Gastroesophageal sphincter (tissue), 3 donors: ENCODE measurements at regions not wholly inside any gene's neighbourhood (a gene's known extent, or its start where the extent isn't known, plus 50 kb on each side); places are given as distances from the start of the nearest gene placed in this dataset.

Experiments used
- EP300 ChIP-seq: sonication (generic); formaldehyde crosslinking; IDR thresholded peaks from one replicate; pipeline ENCODE4 v1.6.1; 2017; ENCODE audit warnings: antibody characterized with exemption, mild to moderate bottlenecking
- POLR2A ChIP-seq, 2 donors: fragments of 450-650 bp; IDR thresholded peaks; one replicate each; pipeline ENCODE4 v1.6.1; 2017; ENCODE audit warnings: antibody characterized with exemption in 2 of 2, mild to moderate bottlenecking in 2 of 2, moderate library complexity in 1 of 2
- TF ChIP-seq, protein P1 (sequence below), 4 experiments: fragments of 200-600 bp in 2 of 4; fragments of 450-650 bp in 2 of 4; sonication (generic) in 1 of 4; IDR thresholded peaks; one replicate each; pipeline ENCODE4 v1.5.1; 2017 to 2019; ENCODE audit warnings: antibody characterized with exemption in 4 of 4, mild to moderate bottlenecking in 2 of 4, moderate library complexity in 2 of 4

DNA sequence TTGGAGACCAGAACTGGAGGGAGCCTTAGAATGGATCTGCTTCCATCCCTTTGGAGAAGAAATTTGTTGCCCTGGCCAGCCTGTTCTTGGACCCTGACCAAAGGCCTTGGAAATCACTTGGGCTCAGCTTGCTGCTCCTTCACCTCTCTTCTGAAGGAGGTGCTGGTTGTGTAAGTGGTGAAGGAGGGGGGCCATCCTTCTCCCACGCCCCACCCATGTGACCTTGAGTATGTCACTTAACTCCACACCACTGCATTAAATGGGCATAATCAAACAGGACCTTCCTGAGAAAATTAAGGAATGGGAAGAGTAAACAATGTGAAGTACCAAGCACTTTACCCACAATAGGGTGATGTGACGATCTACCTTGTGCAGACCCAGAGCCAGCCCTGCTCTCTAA is 68.3 kb upstream of the GJB5 start:
- TF ChIP-seq POLR2A (IDR thresholded peaks at IDR 0.05) (no peak), EP300 (no peak)
- TF ChIP-seq, protein P1, sequence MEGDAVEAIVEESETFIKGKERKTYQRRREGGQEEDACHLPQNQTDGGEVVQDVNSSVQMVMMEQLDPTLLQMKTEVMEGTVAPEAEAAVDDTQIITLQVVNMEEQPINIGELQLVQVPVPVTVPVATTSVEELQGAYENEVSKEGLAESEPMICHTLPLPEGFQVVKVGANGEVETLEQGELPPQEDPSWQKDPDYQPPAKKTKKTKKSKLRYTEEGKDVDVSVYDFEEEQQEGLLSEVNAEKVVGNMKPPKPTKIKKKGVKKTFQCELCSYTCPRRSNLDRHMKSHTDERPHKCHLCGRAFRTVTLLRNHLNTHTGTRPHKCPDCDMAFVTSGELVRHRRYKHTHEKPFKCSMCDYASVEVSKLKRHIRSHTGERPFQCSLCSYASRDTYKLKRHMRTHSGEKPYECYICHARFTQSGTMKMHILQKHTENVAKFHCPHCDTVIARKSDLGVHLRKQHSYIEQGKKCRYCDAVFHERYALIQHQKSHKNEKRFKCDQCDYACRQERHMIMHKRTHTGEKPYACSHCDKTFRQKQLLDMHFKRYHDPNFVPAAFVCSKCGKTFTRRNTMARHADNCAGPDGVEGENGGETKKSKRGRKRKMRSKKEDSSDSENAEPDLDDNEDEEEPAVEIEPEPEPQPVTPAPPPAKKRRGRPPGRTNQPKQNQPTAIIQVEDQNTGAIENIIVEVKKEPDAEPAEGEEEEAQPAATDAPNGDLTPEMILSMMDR (IDR thresholded peaks at IDR 0.05), result no peak
